RWPE1 (cell line): ENCODE measurements at regions not wholly inside any gene's neighbourhood (a gene's known extent, or its start where the extent isn't known, plus 50 kb on each side); places are given as distances from the start of the nearest gene placed in this dataset.
A peak's percentile ranks its signal among the peaks of the same experiment; 100 is the strongest.

Experiments
- CTCF ChIA-PET: fragments of 350-600 bp; sonication (Branson Sonifier 250); formaldehyde crosslinking; extraction: SDS; loops from one replicate; lab custom pipeline; 2021; lab: Yijun Ruan, JAX
- POLR2A ChIA-PET: fragments of 400-600 bp; formaldehyde crosslinking; extraction: SDS; loops from one replicate; lab custom pipeline; 2020; ENCODE audit warnings: antibody characterized with exemption; ENCODE audit not compliant: low non-redundant PET; lab: Yijun Ruan, JAX
- DNase-seq: peaks from one replicate; pipeline ENCODE4 v3.0.0; 2012; ENCODE audit warnings: low spot score
- H3K27ac ChIP-seq: fragments of 450-650 bp; 2 replicates; pipeline ENCODE4 v1.5.1; 2017
- TF ChIP-seq, protein P1 (sequence below): fragments of 450-650 bp; conservative IDR thresholded peaks from 2 replicates; pipeline ENCODE4 v1.5.1; 2017; ENCODE audit warnings: low read depth, mild to moderate bottlenecking

GRCh38 chr16:72501739-72502593, 330.0 kb upstream of the PMFBP1 start:
- POLR2A ChIA-PET, result no interaction called here
- no peak overlapping the region for H3K27ac ChIP-seq
- CTCF ChIA-PET, result interaction anchor here (0.6 to 1.4 kb wide), 3 partner anchors 18 to 348 kb away, joined by 3 to 5 read pairs (median 3); no protein-coding TSS in a partner anchor
- peak; percentile 57 for DNase-seq
- TF ChIP-seq, protein P1, sequence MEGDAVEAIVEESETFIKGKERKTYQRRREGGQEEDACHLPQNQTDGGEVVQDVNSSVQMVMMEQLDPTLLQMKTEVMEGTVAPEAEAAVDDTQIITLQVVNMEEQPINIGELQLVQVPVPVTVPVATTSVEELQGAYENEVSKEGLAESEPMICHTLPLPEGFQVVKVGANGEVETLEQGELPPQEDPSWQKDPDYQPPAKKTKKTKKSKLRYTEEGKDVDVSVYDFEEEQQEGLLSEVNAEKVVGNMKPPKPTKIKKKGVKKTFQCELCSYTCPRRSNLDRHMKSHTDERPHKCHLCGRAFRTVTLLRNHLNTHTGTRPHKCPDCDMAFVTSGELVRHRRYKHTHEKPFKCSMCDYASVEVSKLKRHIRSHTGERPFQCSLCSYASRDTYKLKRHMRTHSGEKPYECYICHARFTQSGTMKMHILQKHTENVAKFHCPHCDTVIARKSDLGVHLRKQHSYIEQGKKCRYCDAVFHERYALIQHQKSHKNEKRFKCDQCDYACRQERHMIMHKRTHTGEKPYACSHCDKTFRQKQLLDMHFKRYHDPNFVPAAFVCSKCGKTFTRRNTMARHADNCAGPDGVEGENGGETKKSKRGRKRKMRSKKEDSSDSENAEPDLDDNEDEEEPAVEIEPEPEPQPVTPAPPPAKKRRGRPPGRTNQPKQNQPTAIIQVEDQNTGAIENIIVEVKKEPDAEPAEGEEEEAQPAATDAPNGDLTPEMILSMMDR, result peak; percentile 89

DNA sequence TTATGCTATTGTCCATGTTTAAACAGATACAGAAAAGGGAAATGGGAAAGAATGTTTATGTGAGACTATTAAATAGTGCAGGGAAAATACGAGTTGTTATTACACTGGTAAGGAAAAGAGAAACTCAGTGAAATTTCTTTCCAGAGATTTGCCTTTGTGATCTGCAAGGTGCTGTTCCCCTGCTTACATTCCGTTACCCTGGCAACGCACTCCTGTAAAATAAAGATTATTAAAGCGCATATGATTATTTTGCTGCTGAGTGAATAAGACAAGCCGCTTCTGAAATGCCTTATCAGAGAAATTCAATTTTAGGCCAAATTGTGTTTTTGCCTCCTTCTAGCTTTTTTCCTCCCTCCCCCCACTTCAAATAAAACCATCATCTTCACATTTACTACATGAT, 328.6 kb upstream of the PMFBP1 start:
- ChIA-PET CTCF (interaction anchor here (0.5 kb wide), 1 partner anchor 42 kb away, joined by 3 read pairs; no protein-coding TSS in a partner anchor), POLR2A (no interaction called here)
- no peak overlapping the region for H3K27ac ChIP-seq
- TF ChIP-seq, protein P1, result no peak
- DNase-seq, result no peak

DNA sequence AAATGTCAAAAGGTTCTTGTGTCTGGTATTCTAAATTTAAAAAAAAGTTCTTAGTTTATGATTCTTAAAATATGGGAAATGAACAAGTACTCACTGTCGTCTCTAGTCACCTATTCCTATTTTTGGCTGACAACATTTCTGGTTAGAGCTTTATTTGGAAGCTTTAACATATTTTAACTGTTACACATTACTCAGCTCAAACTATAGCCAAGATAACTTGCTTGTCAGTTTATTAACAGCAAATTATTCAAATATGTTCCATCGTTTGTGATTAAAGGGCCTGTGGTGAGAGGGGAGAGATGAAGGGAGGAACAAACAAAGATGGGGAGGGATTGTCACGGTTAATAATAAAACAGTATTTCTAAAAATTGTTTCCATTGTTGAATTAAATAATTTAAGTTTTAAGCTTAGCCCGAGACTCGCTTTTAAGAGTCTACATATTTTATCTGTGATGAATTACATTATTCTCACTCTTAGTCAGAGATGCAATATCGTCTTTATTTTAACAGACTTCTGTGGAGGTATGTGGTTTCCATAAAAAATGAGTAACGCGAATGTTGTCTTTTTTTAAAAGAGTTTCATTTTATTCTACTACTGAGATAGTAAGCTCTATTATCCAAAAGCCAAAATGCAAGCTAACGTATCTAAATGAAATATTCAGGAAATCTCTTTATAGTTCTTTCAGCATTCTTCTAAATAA, 321.9 kb upstream of the PMFBP1 start:
- CTCF ChIA-PET, result interaction anchor here (0.5 to 0.9 kb wide), 3 partner anchors 77 to 684 kb away, joined by 3 read pairs; no protein-coding TSS in a partner anchor
- POLR2A ChIA-PET, result no interaction called here
- no peak for DNase-seq
- TF ChIP-seq, protein P1, result no peak
- no peak overlapping the region for H3K27ac ChIP-seq

DNA sequence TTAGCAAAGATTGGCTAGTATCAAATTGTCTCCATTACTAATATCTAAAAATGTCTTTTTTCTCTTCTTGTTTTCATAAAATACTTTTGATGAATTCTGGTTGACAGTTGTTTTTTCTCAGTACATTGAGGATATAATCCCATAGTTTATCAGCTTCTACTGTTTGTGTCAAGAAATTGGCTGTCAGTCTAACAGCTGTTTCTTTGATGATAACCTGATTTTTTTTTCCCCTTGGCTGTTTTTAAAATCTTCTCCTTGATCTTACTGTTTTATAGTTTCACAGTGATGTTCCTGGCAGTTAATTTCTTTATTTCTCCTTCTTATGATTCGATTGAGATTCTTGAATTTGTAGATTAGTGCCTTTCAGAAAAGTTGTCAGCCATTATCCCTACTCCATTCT, 315.3 kb upstream of the PMFBP1 start:
- POLR2A ChIA-PET, result no interaction called here
- CTCF ChIA-PET, result no interaction called here
- no peak overlapping the region for H3K27ac ChIP-seq
- DNase-seq, result no peak
- TF ChIP-seq, protein P1, result no peak

- TF ChIP-seq, protein P1, result no peak
- ChIA-PET POLR2A (no interaction called here), CTCF (interaction anchor here (0.6 kb wide), 1 partner anchor 358 kb away, joined by 3 read pairs; no protein-coding TSS in a partner anchor)
- DNase-seq, result no peak
- no peak overlapping the region for H3K27ac ChIP-seq
Observed at GRCh38 chr16:72482695-72483094, 310.7 kb upstream of the PMFBP1 start.

GRCh38 chr16:72481419-72481818, 309.5 kb upstream of the PMFBP1 start:
- ChIA-PET POLR2A (no interaction called here), CTCF (no interaction called here)
- no peak for DNase-seq
- no peak overlapping the region for H3K27ac ChIP-seq
- TF ChIP-seq, protein P1, result no peak
